Hepatocyte (in vitro differentiated cells): ENCODE measurements at regions not wholly inside any gene's neighbourhood (a gene's known extent, or its start where the extent isn't known, plus 50 kb on each side); places are given as distances from the start of the nearest gene placed in this dataset.
A peak's percentile ranks its signal among the peaks of the same experiment; 100 is the strongest.

Source experiments
- DNase-seq: peaks from one replicate; pipeline ENCODE4 v3.0.0-alpha.2; 2016; ENCODE audit warnings: low spot score
- H2AFZ ChIP-seq: fragments of 200-600 bp; sonication (generic); 2 replicates; pipeline ENCODE4 v1.6.0; 2016; ENCODE audit warnings: antibody characterized with exemption, mild to moderate bottlenecking
- H3K27ac ChIP-seq: fragments of 200-600 bp; sonication (generic); 2 replicates; pipeline ENCODE4 v1.5.1; 2016; ENCODE audit warnings: mild to moderate bottlenecking
- H3K27me3 ChIP-seq: fragments of 200-600 bp; sonication (generic); 2 replicates; pipeline ENCODE4 v1.6.1; 2016
- H3K36me3 ChIP-seq: fragments of 200-600 bp; sonication (generic); replicated peaks from 2 replicates; pipeline ENCODE4 v1.5.1; 2016; ENCODE audit warnings: low read depth; ENCODE audit not compliant: insufficient read depth
- H3K4me1 ChIP-seq: fragments of 200-600 bp; sonication (generic); 2 replicates; pipeline ENCODE4 v1.5.1; 2016; ENCODE audit warnings: mild to moderate bottlenecking, moderate library complexity; ENCODE audit not compliant: insufficient read depth
- H3K4me2 ChIP-seq: fragments of 200-600 bp; sonication (generic); 2 replicates; pipeline ENCODE4 v1.6.0; 2016
- H3K4me3 ChIP-seq: fragments of 200-600 bp; sonication (generic); 2 replicates; pipeline ENCODE4 v1.5.1; 2016; ENCODE audit warnings: mild to moderate bottlenecking
- H3K79me2 ChIP-seq: fragments of 200-600 bp; sonication (generic); 2 replicates; pipeline ENCODE4 v1.6.0; 2017; ENCODE audit warnings: mild to moderate bottlenecking
- H3K9me2 ChIP-seq: fragments of 200-600 bp; sonication (generic); replicated peaks from 2 replicates; pipeline ENCODE4 v1.6.0; 2017; ENCODE audit warnings: mild to moderate bottlenecking; ENCODE audit not compliant: insufficient read depth
- H3K9me3 ChIP-seq: fragments of 200-600 bp; sonication (generic); 2 replicates; pipeline ENCODE4 v1.5.1; 2016; ENCODE audit warnings: low read depth, mild to moderate bottlenecking
- H4K20me1 ChIP-seq: fragments of 200-600 bp; sonication (generic); 2 replicates; pipeline ENCODE4 v1.6.0; 2016; ENCODE audit warnings: mild to moderate bottlenecking; ENCODE audit not compliant: insufficient read depth, poor library complexity, severe bottlenecking
- EZH2 ChIP-seq: fragments of 200-600 bp; sonication (generic); IDR thresholded peaks from 2 replicates; pipeline ENCODE4 v1.6.1; 2016; ENCODE audit warnings: antibody characterized with exemption, mild to moderate bottlenecking, borderline replicate concordance
- EZH2phosphoT487 ChIP-seq: fragments of 200-600 bp; sonication (generic); IDR thresholded peaks from one replicate; pipeline ENCODE4 v1.6.1; 2018; ENCODE audit warnings: antibody characterized with exemption, mild to moderate bottlenecking, low read depth, moderate library complexity; ENCODE audit not compliant: unreplicated experiment, severe bottlenecking
- WGBS: methylation state at CpG from one replicate; pipeline ENCODE4 v1.1.6; 2016; ENCODE audit warnings: low lambda C conversion rate; ENCODE audit errors: missing lambda C conversion rate; 5-methylcytosine and 5-hydroxymethylcytosine counted together
- TF ChIP-seq, protein P1 (sequence below): fragments of 200-600 bp; sonication (generic); IDR thresholded peaks from 2 replicates; pipeline ENCODE4 v1.5.1; 2016; ENCODE audit warnings: antibody characterized with exemption, mild to moderate bottlenecking; ENCODE audit not compliant: poor library complexity

DNA sequence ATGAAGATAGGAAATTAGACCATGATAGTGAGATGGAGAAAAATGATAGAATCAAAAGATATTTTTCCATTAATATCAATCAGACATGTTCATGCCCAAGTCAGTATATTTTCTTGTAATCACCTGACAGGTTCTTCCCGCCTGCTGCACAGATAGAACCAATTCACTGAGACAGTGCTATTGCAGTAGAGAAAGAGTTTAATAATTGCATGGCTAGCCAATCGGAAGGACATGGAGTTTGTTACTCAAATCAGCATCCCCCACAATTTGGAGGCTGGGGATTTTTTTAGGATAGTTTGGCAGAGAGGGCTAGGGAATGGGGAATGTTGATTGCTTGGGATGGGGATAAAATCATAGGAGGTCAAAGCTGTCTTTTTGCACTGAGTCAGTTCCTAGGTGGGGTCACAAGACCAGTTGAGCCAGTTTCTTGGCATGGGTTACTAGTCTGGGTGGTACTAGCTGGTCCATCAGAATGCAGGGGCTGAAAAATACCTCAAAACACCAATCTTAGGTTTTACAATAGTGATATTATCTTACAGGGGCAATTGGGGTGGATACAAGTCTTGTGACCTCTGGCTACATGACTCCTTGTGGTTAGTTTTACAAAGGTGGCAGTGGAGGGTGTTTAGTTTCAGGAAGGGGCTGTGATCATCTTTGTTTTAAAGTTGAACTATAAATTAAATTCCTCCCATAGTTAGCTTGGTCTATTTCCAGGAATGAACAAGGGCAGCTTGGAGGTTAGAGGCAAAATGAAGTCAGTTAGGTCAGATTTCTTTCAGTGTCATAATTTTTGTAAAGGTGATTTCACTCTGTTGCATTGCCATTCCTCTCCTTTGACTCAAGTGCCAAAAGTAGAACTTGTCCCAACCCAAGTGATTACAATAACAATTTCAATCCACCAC is 100.3 kb upstream of the PDE5A start:
- H3K4me2 ChIP-seq, result no peak overlapping the region
- H3K27me3 ChIP-seq, result no peaks in the 10 kb centered on the region
- 100% methylated on average over 2 of the region's 2 CpGs for WGBS
- no peak for DNase-seq
- H3K4me3 ChIP-seq, result no peak overlapping the region
- no peak overlapping the region for H2AFZ ChIP-seq
- TF ChIP-seq, protein P1, sequence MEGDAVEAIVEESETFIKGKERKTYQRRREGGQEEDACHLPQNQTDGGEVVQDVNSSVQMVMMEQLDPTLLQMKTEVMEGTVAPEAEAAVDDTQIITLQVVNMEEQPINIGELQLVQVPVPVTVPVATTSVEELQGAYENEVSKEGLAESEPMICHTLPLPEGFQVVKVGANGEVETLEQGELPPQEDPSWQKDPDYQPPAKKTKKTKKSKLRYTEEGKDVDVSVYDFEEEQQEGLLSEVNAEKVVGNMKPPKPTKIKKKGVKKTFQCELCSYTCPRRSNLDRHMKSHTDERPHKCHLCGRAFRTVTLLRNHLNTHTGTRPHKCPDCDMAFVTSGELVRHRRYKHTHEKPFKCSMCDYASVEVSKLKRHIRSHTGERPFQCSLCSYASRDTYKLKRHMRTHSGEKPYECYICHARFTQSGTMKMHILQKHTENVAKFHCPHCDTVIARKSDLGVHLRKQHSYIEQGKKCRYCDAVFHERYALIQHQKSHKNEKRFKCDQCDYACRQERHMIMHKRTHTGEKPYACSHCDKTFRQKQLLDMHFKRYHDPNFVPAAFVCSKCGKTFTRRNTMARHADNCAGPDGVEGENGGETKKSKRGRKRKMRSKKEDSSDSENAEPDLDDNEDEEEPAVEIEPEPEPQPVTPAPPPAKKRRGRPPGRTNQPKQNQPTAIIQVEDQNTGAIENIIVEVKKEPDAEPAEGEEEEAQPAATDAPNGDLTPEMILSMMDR, result no peak
- TF ChIP-seq EZH2phosphoT487, result no peak
- TF ChIP-seq EZH2, result no peak
- H3K36me3 ChIP-seq, result no peaks in the 10 kb centered on the region
- no peaks in the 10 kb centered on the region for H4K20me1 ChIP-seq
- H3K27ac ChIP-seq, result peak overlapping the region; percentile 56
- no peaks in the 10 kb centered on the region for H3K79me2 ChIP-seq
- H3K9me2 ChIP-seq, result no peaks in the 10 kb centered on the region
- peaks cover 28% of the 10 kb centered on the region for H3K4me1 ChIP-seq
- no peaks in the 10 kb centered on the region for H3K9me3 ChIP-seq

DNA sequence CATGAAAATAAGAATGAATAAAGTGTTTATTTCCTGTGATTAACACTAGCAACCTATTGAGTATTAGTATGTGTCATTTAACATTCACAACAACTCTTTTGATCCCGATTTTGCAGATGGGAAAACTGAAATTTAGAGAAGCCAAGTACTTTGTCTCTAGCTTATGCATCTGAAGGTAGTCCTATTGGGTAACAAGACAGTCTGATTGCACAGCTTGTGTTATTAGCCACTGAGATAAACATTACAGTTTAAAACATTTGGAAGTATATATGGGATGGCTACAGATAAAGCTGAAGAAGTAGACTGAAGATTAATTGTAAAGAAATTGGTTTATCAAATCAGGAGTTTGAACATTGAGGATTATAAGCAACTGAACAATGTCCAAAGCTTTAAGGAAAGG is 99.6 kb upstream of the PDE5A start:
- no peak overlapping the region for H3K4me3 ChIP-seq
- WGBS, result 91% methylated on average over 1 of the region's 1 CpG

DNA sequence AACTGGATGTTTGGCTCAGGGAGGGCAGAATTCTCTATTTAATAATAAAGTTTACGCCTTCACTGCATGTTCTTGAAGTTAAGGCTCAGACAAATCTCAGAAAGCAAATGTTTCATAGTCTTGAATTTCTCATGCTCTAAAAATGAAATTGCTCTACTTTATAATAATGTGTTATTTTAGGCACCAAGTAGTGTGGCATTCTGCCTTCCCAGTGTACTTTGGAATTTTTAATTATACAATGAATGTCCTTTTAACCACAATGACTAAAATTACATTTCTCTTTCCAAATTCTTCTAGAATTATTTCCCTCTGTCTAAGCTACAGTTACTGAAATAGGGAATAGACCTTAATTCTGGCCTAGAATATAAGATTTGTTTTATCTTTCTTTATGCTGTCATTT is 97.9 kb upstream of the PDE5A start:
- no peak overlapping the region for H3K4me3 ChIP-seq
- 100% methylated on average over 1 of the region's 1 CpG for WGBS
- H3K9me2 ChIP-seq, result no peaks in the 10 kb centered on the region
- H3K36me3 ChIP-seq, result no peaks in the 10 kb centered on the region
- no peak overlapping the region for H3K4me2 ChIP-seq
- DNase-seq, result no peak
- no peaks in the 10 kb centered on the region for H3K27me3 ChIP-seq
- peaks cover 27% of the 10 kb centered on the region for H3K4me1 ChIP-seq
- TF ChIP-seq EZH2phosphoT487, result no peak
- TF ChIP-seq, protein P1, result no peak
- no peak for TF ChIP-seq EZH2
- H3K27ac ChIP-seq, result peak overlapping the region; percentile 49
- H2AFZ ChIP-seq, result no peak overlapping the region
- H4K20me1 ChIP-seq, result no peaks in the 10 kb centered on the region
- H3K79me2 ChIP-seq, result no peaks in the 10 kb centered on the region
- no peaks in the 10 kb centered on the region for H3K9me3 ChIP-seq

More for the DNA sequence above, 99.6 kb upstream of the PDE5A start:
- no peaks in the 10 kb centered on the region for H3K9me3 ChIP-seq
- H3K27me3 ChIP-seq, result no peaks in the 10 kb centered on the region
- TF ChIP-seq EZH2phosphoT487 (no peak), EZH2 (no peak)
- TF ChIP-seq, protein P1, result no peak
- no peaks in the 10 kb centered on the region for H3K9me2 ChIP-seq
- H4K20me1 ChIP-seq, result no peaks in the 10 kb centered on the region
- no peaks in the 10 kb centered on the region for H3K36me3 ChIP-seq
- H3K27ac ChIP-seq, result no peak overlapping the region
- no peaks in the 10 kb centered on the region for H3K79me2 ChIP-seq
- no peak overlapping the region for H3K4me2 ChIP-seq
- peaks cover 28% of the 10 kb centered on the region for H3K4me1 ChIP-seq
- no peak overlapping the region for H2AFZ ChIP-seq
- DNase-seq, result no peak
